ENCODE measurements at regions not wholly inside any gene's neighbourhood (a gene's known extent, or its start where the extent isn't known, plus 50 kb on each side); places are given as distances from the start of the nearest gene placed in this dataset.

DNA sequence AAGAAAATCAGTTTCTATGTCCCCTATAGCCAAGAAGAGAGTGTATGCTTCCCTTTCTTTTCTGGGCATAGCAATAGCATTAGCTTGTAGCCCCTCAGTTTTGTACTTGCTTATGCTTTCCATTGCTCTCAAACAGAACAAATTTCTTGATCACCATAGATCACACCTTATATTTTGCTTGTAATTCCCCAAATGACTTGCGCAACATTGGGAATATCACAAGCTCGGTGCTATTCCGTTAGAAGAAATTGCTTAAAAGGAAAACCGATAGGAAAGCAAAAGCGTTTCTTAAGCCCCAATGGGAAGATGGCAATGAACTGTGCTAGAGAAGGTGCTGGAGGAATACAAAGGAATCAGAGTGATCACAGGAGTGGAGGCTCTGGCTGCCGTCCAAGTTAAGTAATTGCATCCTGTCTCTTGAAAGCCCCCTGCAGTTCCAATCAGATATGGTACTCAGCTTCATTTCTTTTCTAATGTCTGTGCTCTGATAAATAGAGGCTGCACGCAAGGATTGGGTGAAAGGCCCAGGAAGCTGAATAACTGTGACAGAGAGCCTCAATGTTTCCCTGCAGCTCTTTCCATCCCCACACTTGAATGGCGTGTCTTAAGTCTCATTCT lies 182.1 kb upstream of the KIRREL3 start:
- TF ChIP-seq, protein P1, sequence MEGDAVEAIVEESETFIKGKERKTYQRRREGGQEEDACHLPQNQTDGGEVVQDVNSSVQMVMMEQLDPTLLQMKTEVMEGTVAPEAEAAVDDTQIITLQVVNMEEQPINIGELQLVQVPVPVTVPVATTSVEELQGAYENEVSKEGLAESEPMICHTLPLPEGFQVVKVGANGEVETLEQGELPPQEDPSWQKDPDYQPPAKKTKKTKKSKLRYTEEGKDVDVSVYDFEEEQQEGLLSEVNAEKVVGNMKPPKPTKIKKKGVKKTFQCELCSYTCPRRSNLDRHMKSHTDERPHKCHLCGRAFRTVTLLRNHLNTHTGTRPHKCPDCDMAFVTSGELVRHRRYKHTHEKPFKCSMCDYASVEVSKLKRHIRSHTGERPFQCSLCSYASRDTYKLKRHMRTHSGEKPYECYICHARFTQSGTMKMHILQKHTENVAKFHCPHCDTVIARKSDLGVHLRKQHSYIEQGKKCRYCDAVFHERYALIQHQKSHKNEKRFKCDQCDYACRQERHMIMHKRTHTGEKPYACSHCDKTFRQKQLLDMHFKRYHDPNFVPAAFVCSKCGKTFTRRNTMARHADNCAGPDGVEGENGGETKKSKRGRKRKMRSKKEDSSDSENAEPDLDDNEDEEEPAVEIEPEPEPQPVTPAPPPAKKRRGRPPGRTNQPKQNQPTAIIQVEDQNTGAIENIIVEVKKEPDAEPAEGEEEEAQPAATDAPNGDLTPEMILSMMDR (IDR thresholded peaks at IDR 0.05), result no peak
- TF ChIP-seq POLR2A (IDR thresholded peaks at IDR 0.05), result no peak

Measured in suprapubic skin (tissue), 3 donors.